ENCODE measurements at regions not wholly inside any gene's neighbourhood (a gene's known extent, or its start where the extent isn't known, plus 50 kb on each side); places are given as distances from the start of the nearest gene placed in this dataset.

- Histone ChIP-seq H3K9me3 (no peaks in the 10 kb centered on the region), H3K4me2 (no peak overlapping the region), H3K4me1 (no peaks in the 10 kb centered on the region), H3K4me3 (no peak overlapping the region), H3K27ac (no peak overlapping the region)
- FAIRE-seq (no peak), DNase-seq (ENCODE audit: low read depth in 1 of 2, low spot score in 1 of 2) (no peak), ATAC-seq (no peak)
- ChIA-PET POLR2A (no interaction called here), CTCF (no interaction called here)
- TF ChIP-seq KDM1A (IDR thresholded peaks at IDR 0.05; ENCODE audit: low read depth) (no peak), RCOR1 (IDR thresholded peaks at IDR 0.05; ENCODE audit: low read depth, low read length) (no peak), ZSCAN20 (CRISPR knock-in tag; IDR thresholded peaks at IDR 0.05) (no peak), NPAS2 (CRISPR knock-in tag; IDR thresholded peaks at IDR 0.05; ENCODE audit: borderline replicate concordance) (no peak), PHF8 (IDR thresholded peaks at IDR 0.05; ENCODE audit: borderline replicate concordance, low read depth) (no peak), E2F6 (IDR thresholded peaks at IDR 0.05; ENCODE audit: borderline replicate concordance, low read depth) (no peak), JUN (IDR thresholded peaks at IDR 0.05) (no peak)
- 28% methylated on average over 2 of the region's 2 CpGs for WGBS (ENCODE audit: missing lambda C conversion rate)
Observed at GRCh38 chr3:17945018-17945798, 202.8 kb upstream of the TBC1D5 start.

GRCh38 chr3:17942856-17943255 lies 200.4 kb upstream of the TBC1D5 start:
- Histone ChIP-seq H3K4me3 (no peak overlapping the region), H3K4me2 (no peak overlapping the region), H3K9me3 (no peaks in the 10 kb centered on the region), H3K4me1 (no peaks in the 10 kb centered on the region), H3K27ac (no peak overlapping the region)
- no peak for DNase-seq (ENCODE audit: low read depth in 1 of 2, low spot score in 1 of 2)
- TF ChIP-seq JUNB (IDR thresholded peaks at IDR 0.05) (no peak), HEYL (CRISPR knock-in tag; IDR thresholded peaks at IDR 0.05) (no peak), MAFK (IDR thresholded peaks at IDR 0.05; ENCODE audit: partially characterized antibody) (peak; percentile 68), RCOR1 (IDR thresholded peaks at IDR 0.05; ENCODE audit: low read depth, low read length) (no peak), JUN (IDR thresholded peaks at IDR 0.05) (no peak), USF2 (IDR thresholded peaks at IDR 0.05) (no peak), TP53 (CRISPR knock-in tag; IDR thresholded peaks at IDR 0.05) (no peak), RAD21 (conservative IDR thresholded peaks at IDR 0.05 in 1 of 2, IDR thresholded peaks at IDR 0.05 in 1 of 2) (no peak)
- CTCF ChIA-PET = interaction anchor here (0.7 kb wide), 1 partner anchor 49 kb away, joined by 3 read pairs; no protein-coding TSS in a partner anchor
- ATAC-seq = no peak
- WGBS (ENCODE audit: missing lambda C conversion rate) = 31% methylated on average over 2 of the region's 2 CpGs
- FAIRE-seq = no peak
- POLR2A ChIA-PET = no interaction called here

GRCh38 chr3:17941766-17942165 lies 199.3 kb upstream of the TBC1D5 start:
- no peak overlapping the region for H3K4me2 ChIP-seq
- no peaks in the 10 kb centered on the region for H3K4me1 ChIP-seq
- POLR2A ChIA-PET = no interaction called here
- H3K4me3 ChIP-seq = no peak overlapping the region
- ATAC-seq = no peak
- H3K27ac ChIP-seq = no peak overlapping the region
- CTCF ChIA-PET = no interaction called here
- no peaks in the 10 kb centered on the region for H3K9me3 ChIP-seq
- no peak for TF ChIP-seq HOXB5 (CRISPR knock-in tag; IDR thresholded peaks at IDR 0.05)
- TF ChIP-seq ZC3H11A (IDR thresholded peaks at IDR 0.05) = no peak
- no peak for TF ChIP-seq RNF2 (IDR thresholded peaks at IDR 0.05; ENCODE audit: borderline replicate concordance, low read depth)
- TF ChIP-seq EHF (CRISPR knock-in tag; IDR thresholded peaks at IDR 0.05) = no peak
- no peak for TF ChIP-seq HES2 (IDR thresholded peaks at IDR 0.05)
- TF ChIP-seq CHD4 (IDR thresholded peaks at IDR 0.05; ENCODE audit: borderline replicate concordance) = no peak
- TF ChIP-seq POLR2AphosphoS2 (conservative IDR thresholded peaks at IDR 0.05; ENCODE audit: low read length) = no peak
- no peak for TF ChIP-seq PHF8 (IDR thresholded peaks at IDR 0.05; ENCODE audit: borderline replicate concordance, low read depth)
- no peak for TF ChIP-seq CBX2 (IDR thresholded peaks at IDR 0.05; ENCODE audit: borderline replicate concordance, low read depth)
- no peak for TF ChIP-seq BHLHE40 (IDR thresholded peaks at IDR 0.05; ENCODE audit: low read depth, low read length)
- TF ChIP-seq HMGXB4 (CRISPR knock-in tag; IDR thresholded peaks at IDR 0.05; ENCODE audit: borderline replicate concordance) = no peak
- no peak for TF ChIP-seq MYC (IDR thresholded peaks at IDR 0.05; ENCODE audit: borderline replicate concordance, low read length)
- no peak for TF ChIP-seq RARB (CRISPR knock-in tag; IDR thresholded peaks at IDR 0.05)
- FAIRE-seq = no peak
- no peak for DNase-seq (ENCODE audit: low read depth in 1 of 2, low spot score in 1 of 2)

All from A549 (cell line).